ENCODE measurements at regions not wholly inside any gene's neighbourhood (a gene's known extent, or its start where the extent isn't known, plus 50 kb on each side); places are given as distances from the start of the nearest gene placed in this dataset.

DNA sequence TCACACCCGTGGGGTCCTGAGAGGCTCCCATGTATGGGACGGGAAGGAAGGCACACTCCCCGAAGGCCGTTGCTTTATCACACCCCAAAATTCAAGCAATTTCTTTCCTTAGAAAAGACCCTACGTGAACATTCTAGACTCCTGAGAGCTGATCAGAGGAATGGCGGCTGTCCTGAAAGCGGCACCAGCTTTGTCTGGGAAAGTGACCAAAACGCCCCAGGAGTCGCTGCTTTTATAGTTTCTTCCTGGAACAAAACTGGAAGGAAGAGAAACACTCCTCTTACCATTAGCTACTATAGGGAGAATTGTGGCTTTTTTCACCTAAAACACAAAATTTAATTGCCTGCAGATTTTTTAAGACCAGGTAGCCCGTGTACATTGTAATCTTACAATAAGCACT, 261.8 kb upstream of the RNF32 start:
- no peak for TF ChIP-seq POLR2A (IDR thresholded peaks at IDR 0.05)
- TF ChIP-seq, protein P1, sequence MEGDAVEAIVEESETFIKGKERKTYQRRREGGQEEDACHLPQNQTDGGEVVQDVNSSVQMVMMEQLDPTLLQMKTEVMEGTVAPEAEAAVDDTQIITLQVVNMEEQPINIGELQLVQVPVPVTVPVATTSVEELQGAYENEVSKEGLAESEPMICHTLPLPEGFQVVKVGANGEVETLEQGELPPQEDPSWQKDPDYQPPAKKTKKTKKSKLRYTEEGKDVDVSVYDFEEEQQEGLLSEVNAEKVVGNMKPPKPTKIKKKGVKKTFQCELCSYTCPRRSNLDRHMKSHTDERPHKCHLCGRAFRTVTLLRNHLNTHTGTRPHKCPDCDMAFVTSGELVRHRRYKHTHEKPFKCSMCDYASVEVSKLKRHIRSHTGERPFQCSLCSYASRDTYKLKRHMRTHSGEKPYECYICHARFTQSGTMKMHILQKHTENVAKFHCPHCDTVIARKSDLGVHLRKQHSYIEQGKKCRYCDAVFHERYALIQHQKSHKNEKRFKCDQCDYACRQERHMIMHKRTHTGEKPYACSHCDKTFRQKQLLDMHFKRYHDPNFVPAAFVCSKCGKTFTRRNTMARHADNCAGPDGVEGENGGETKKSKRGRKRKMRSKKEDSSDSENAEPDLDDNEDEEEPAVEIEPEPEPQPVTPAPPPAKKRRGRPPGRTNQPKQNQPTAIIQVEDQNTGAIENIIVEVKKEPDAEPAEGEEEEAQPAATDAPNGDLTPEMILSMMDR (IDR thresholded peaks at IDR 0.05) = no peak

Data from thyroid gland (tissue), 4 donors.